SK-N-SH (cell line): ENCODE measurements at regions not wholly inside any gene's neighbourhood (a gene's known extent, or its start where the extent isn't known, plus 50 kb on each side); places are given as distances from the start of the nearest gene placed in this dataset.

Source experiments
- CTCF ChIA-PET: fragments of 300-600, 350-600 bp; formaldehyde crosslinking; extraction: SDS; loops from one replicate; lab custom pipeline; 2021; lab: Yijun Ruan, JAX
- POLR2A ChIA-PET: fragments of 350-600 bp; sonication (Branson Sonifier 250); formaldehyde crosslinking; extraction: SDS; loops from one replicate; lab custom pipeline; 2020; ENCODE audit warnings: antibody characterized with exemption, inconsistent platforms; lab: Yijun Ruan, JAX
- DNase-seq: peaks from one replicate; pipeline ENCODE4 v3.0.0; 2012
- H2AFZ ChIP-seq: fragments of 200-600 bp; sonication (generic); 2 replicates; pipeline ENCODE4 v1.8.1; 2016; ENCODE audit warnings: antibody characterized with exemption, mild to moderate bottlenecking, low read depth
- H3F3A ChIP-seq: fragments of 200-600 bp; sonication (generic); replicated peaks from 2 replicates; pipeline ENCODE3; 2016; ENCODE audit warnings: antibody characterized with exemption, mild to moderate bottlenecking; ENCODE audit not compliant: insufficient read depth
- H3K27ac ChIP-seq, 2 experiments: fragments of 200-500 bp in 1 of 2; fragments of 200-600 bp in 1 of 2; sonication (Bioruptor generic) in 1 of 2; sonication (generic), shearing (Covaris generic) in 1 of 2; 2 replicates each; pipeline versions ENCODE4 v1.5.1 to v1.6.1; 2014 to 2016; ENCODE audit warnings: low read depth in 2 of 2, inconsistent platforms in 1 of 2, low read length in 1 of 2, mild to moderate bottlenecking in 1 of 2, mixed read lengths in 1 of 2
- H3K27me3 ChIP-seq: fragments of 200-600 bp; sonication (generic), shearing (Covaris generic); 2 replicates; pipeline ENCODE4 v1.6.1; 2016; ENCODE audit warnings: mixed run types; ENCODE audit not compliant: insufficient read depth
- H3K36me3 ChIP-seq, 2 experiments: fragments of 200-500 bp in 1 of 2; fragments of 200-600 bp in 1 of 2; sonication (Bioruptor generic) in 1 of 2; sonication (generic) in 1 of 2; replicated peaks in 1 of 2; 2 replicates each; pipeline versions ENCODE3 to v1.5.1; 2014 to 2016; ENCODE audit warnings: low read length in 1 of 2, mild to moderate bottlenecking in 1 of 2; ENCODE audit not compliant: insufficient read depth in 2 of 2, control insufficient read depth in 1 of 2
- H3K4me1 ChIP-seq, 2 experiments: fragments of 200-500 bp in 1 of 2; fragments of 200-600 bp in 1 of 2; sonication (Bioruptor generic) in 1 of 2; sonication (generic), shearing (Covaris generic) in 1 of 2; 2 replicates each; pipeline versions ENCODE4 v1.5.1 to v1.6.1; 2014 to 2016; ENCODE audit warnings: low read depth in 1 of 2, low read length in 1 of 2, mixed run types in 1 of 2; ENCODE audit not compliant: insufficient read depth in 2 of 2, control insufficient read depth in 1 of 2
- H3K4me2 ChIP-seq: fragments of 200-600 bp; sonication (generic), shearing (Covaris generic); 2 replicates; pipeline ENCODE4 v1.6.1; 2017; ENCODE audit warnings: mixed run types
- H3K4me3 ChIP-seq, 2 experiments: fragments of 200-500 bp in 1 of 2; fragments of 200-600 bp in 1 of 2; sonication (Bioruptor generic) in 1 of 2; sonication (generic), shearing (Covaris generic) in 1 of 2; 2 replicates each; pipeline versions ENCODE4 v1.5.1 to v1.8.1; 2014 to 2016; ENCODE audit warnings: low read depth in 2 of 2, inconsistent platforms in 1 of 2, low read length in 1 of 2, mild to moderate bottlenecking in 1 of 2, mixed read lengths in 1 of 2, moderate library complexity in 1 of 2
- H3K79me2 ChIP-seq: fragments of 200-600 bp; sonication (generic); 2 replicates; pipeline ENCODE4 v1.8.1; 2017; ENCODE audit warnings: mild to moderate bottlenecking; ENCODE audit not compliant: insufficient read depth
- H3K9ac ChIP-seq: fragments of 200-600 bp; sonication (generic); 2 replicates; pipeline ENCODE4 v1.6.1; 2017; ENCODE audit warnings: mixed run types
- H3K9me2 ChIP-seq: fragments of 200-600 bp; sonication (generic); 2 replicates; pipeline ENCODE4 v1.6.1; 2017; ENCODE audit warnings: mixed run types
- H3K9me3 ChIP-seq: fragments of 200-600 bp; sonication (generic); 2 replicates; pipeline ENCODE4 v1.6.1; 2017; ENCODE audit warnings: mixed run types, mild to moderate bottlenecking, moderate library complexity
- H4K20me1 ChIP-seq: fragments of 200-600 bp; sonication (generic); 2 replicates; pipeline ENCODE4 v1.6.1; 2017; ENCODE audit warnings: mild to moderate bottlenecking, mixed run types; ENCODE audit not compliant: insufficient read depth
- CHD2 ChIP-seq: fragments of 150-350 bp; IDR thresholded peaks from 2 replicates; pipeline ENCODE4 v1.6.1; 2018; ENCODE audit warnings: low read length; ENCODE audit not compliant: partially characterized antibody
- CTCF ChIP-seq: fragments of 200-600 bp; sonication (generic); IDR thresholded peaks from 2 replicates; pipeline ENCODE4 v1.6.1; 2017; ENCODE audit warnings: antibody characterized with exemption, mild to moderate bottlenecking, moderate library complexity
- EZH2phosphoT487 ChIP-seq: fragments of 200-600 bp; sonication (generic); IDR thresholded peaks from 2 replicates; pipeline ENCODE4 v1.6.1; 2017; ENCODE audit warnings: low read depth, mixed run types, mild to moderate bottlenecking, antibody characterized with exemption, moderate library complexity, borderline replicate concordance
- FOSL2 ChIP-seq: IDR thresholded peaks from 2 replicates; pipeline ENCODE4 v1.4.0; 2012; ENCODE audit warnings: low read depth, mild to moderate bottlenecking, moderate library complexity, borderline replicate concordance
- GATA2 ChIP-seq: sonication (generic); formaldehyde crosslinking; IDR thresholded peaks from 2 replicates; pipeline ENCODE4 v1.5.0; 2020; ENCODE audit warnings: mild to moderate bottlenecking, missing genetic modification reagents
- MAX ChIP-seq: IDR thresholded peaks from 2 replicates; pipeline ENCODE4 v1.4.0; 2012; ENCODE audit warnings: low read depth
- MEF2A ChIP-seq: IDR thresholded peaks from 2 replicates; pipeline ENCODE4 v1.4.0; 2012; ENCODE audit warnings: low read depth, borderline replicate concordance
- MXI1 ChIP-seq: IDR thresholded peaks from 2 replicates; pipeline ENCODE4 v1.6.1; 2012; ENCODE audit warnings: mild to moderate bottlenecking, low read depth, low read length, improper control_type of control experiment
- PBX3 ChIP-seq: IDR thresholded peaks from 2 replicates; pipeline ENCODE4; 2012
- POLR2AphosphoS5 ChIP-seq: IDR thresholded peaks from 2 replicates; pipeline ENCODE4 v1.6.1; 2012; ENCODE audit warnings: low read depth, low read length
- RAD21 ChIP-seq: IDR thresholded peaks from 2 replicates; pipeline ENCODE4 v1.6.1; 2012; ENCODE audit warnings: mild to moderate bottlenecking, low read length
- RCOR1 ChIP-seq: fragments of 150-350 bp; IDR thresholded peaks from 2 replicates; pipeline ENCODE4 v1.6.1; 2017; ENCODE audit warnings: antibody characterized with exemption, low read length
- REST ChIP-seq: IDR thresholded peaks from 2 replicates; pipeline ENCODE4 v1.6.1; 2012; ENCODE audit warnings: mild to moderate bottlenecking, low read depth, low read length, moderate library complexity
- RFX5 ChIP-seq: IDR thresholded peaks from 2 replicates; pipeline ENCODE4 v1.6.1; 2012; ENCODE audit warnings: mild to moderate bottlenecking, improper control_type of control experiment, low read length
- TAF1 ChIP-seq: IDR thresholded peaks from 2 replicates; pipeline ENCODE4 v1.6.1; 2012; ENCODE audit warnings: low read depth, mild to moderate bottlenecking, low read length, moderate library complexity, borderline replicate concordance
- TCF12 ChIP-seq: IDR thresholded peaks from 2 replicates; pipeline ENCODE4 v1.4.0; 2012
- USF1 ChIP-seq: IDR thresholded peaks from 2 replicates; pipeline ENCODE4 v1.4.0; 2012; ENCODE audit warnings: low read depth, borderline replicate concordance
- ZBTB33 ChIP-seq: IDR thresholded peaks from 2 replicates; pipeline ENCODE4 v1.4.0; 2012; ENCODE audit warnings: low read depth, borderline replicate concordance
- WGBS: methylation state at CpG from one replicate; pipeline ENCODE4 v1.1.6; 2017; ENCODE audit warnings: low lambda C conversion rate; 5-methylcytosine and 5-hydroxymethylcytosine counted together

- no peak for TF ChIP-seq REST
- peak; percentile 46; the same call in 1 of the 2 replicates for TF ChIP-seq POLR2AphosphoS5
- TF ChIP-seq FOSL2 = peak; percentile 97
- peak; percentile 66; the same call in 1 of the 2 replicates for TF ChIP-seq USF1
- TF ChIP-seq RFX5 = no peak
- TF ChIP-seq MEF2A = 0 out of 2 replicates have a peak, but pooled peaks have one; percentile 29
- no peak for TF ChIP-seq RCOR1
- TF ChIP-seq MXI1 = no peak
- TF ChIP-seq, all 33 proteins: peak for 13
These were observed 121.1 kb upstream of the IL12B start (continued) for GRCh38 chr5:159451197-159452052.

- 83% methylated on average over 11 of the region's 11 CpGs for WGBS
- Histone ChIP-seq H3K9me3 (no peaks in the 10 kb centered on the region), H4K20me1 (no peaks in the 10 kb centered on the region), H3K4me2 (no peak overlapping the region), H3K36me3 (no peaks in the 10 kb centered on the region), H2AFZ (no peak overlapping the region), H3F3A (peaks cover 26% of the 10 kb centered on the region), H3K4me3 (no peak overlapping the region), H3K79me2 (no peaks in the 10 kb centered on the region), H3K9me2 (no peaks in the 10 kb centered on the region), H3K9ac (no peak overlapping the region), H3K27me3 (no peaks in the 10 kb centered on the region), H3K4me1 (peaks cover 0 to 9% of the 10 kb centered on the region in 2 experiments), H3K27ac (no peak overlapping the region)
- no peak for DNase-seq
- CTCF ChIA-PET = interaction anchor here (2.1 to 3.3 kb wide), 2 partner anchors 8 to 535 kb away, joined by 9 to 17 read pairs; no protein-coding TSS in a partner anchor
- POLR2A ChIA-PET = no interaction called here
- TF ChIP-seq PBX3 (no peak), MEF2A (no peak), GATA2 (CRISPR knock-in tag) (no peak), ZBTB33 (no peak), RAD21 (no peak), CHD2 (no peak), TAF1 (no peak), MAX (no peak), TCF12 (no peak), CTCF (no peak), EZH2phosphoT487 (no peak)
These were observed 122.3 kb upstream of the IL12B start for GRCh38 chr5:159452480-159453167.
